K562 (cell line): ENCODE measurements at regions not wholly inside any gene's neighbourhood (a gene's known extent, or its start where the extent isn't known, plus 50 kb on each side); places are given as distances from the start of the nearest gene placed in this dataset.

Source experiments
- BHLHE40 ChIP-seq: IDR thresholded peaks from 2 replicates; pipeline ENCODE4 v1.6.1; 2011; ENCODE audit warnings: low read length, improper control_type of control experiment
- PCBP2 ChIP-seq: fragments of 200-400 bp; formaldehyde crosslinking; IDR thresholded peaks from 2 replicates; pipeline ENCODE4 v1.6.1; 2018; ENCODE audit warnings: low read length, low read depth, mild to moderate bottlenecking, moderate library complexity; ENCODE audit not compliant: poor library complexity, severe bottlenecking
- POLR2A ChIP-seq: fragments of 450-650 bp; conservative IDR thresholded peaks from 2 replicates; pipeline ENCODE4 v1.6.1; 2016
- RNF2 ChIP-seq: sonication (generic); IDR thresholded peaks from 2 replicates; pipeline ENCODE4 v1.6.1; 2016
- SAFB2 ChIP-seq: fragments of 200-400 bp; formaldehyde crosslinking; IDR thresholded peaks from 2 replicates; pipeline ENCODE4 v1.6.1; 2018; ENCODE audit warnings: borderline replicate concordance, low read length, low read depth, moderate library complexity; ENCODE audit not compliant: severe bottlenecking

- TF ChIP-seq PCBP2 (no peak), RNF2 (no peak), POLR2A (no peak), SAFB2 (no peak), BHLHE40 (no peak)
Observed at GRCh38 chr13:31947105-31947504, 84.5 kb upstream of the FRY start.
